GM23338 (cell line): ENCODE measurements at regions not wholly inside any gene's neighbourhood (a gene's known extent, or its start where the extent isn't known, plus 50 kb on each side); places are given as distances from the start of the nearest gene placed in this dataset.

Experiments
- CREB1 ChIP-seq: fragments of 250-450 bp; sonication (Bioruptor Pico); IDR thresholded peaks from 2 replicates; pipeline ENCODE4 v1.5.0; 2020; ENCODE audit warnings: low read depth, mild to moderate bottlenecking, moderate library complexity
- CTCF ChIP-seq, 2 experiments: fragments of 200-600 bp in 1 of 2; sonication (generic) in 1 of 2; conservative IDR thresholded peaks; 2 replicates each; pipeline versions ENCODE4 v1.5.1 to v1.6.1; 2016 to 2017; ENCODE audit warnings: antibody characterized with exemption in 2 of 2, low read depth in 2 of 2, mild to moderate bottlenecking in 2 of 2, moderate library complexity in 1 of 2
- JUNB ChIP-seq: IDR thresholded peaks from one replicate; pipeline ENCODE4 v1.6.1; 2016; ENCODE audit warnings: antibody characterized with exemption; ENCODE audit not compliant: unreplicated experiment
- REST ChIP-seq: IDR thresholded peaks from one replicate; pipeline ENCODE4 v1.6.1; 2018; ENCODE audit warnings: antibody characterized with exemption; ENCODE audit not compliant: unreplicated experiment
- ZNF462 ChIP-seq: fragments of 250-450 bp; sonication (Bioruptor Pico); IDR thresholded peaks from 2 replicates; pipeline ENCODE4 v1.5.0; 2020; ENCODE audit warnings: mild to moderate bottlenecking, moderate library complexity

- TF ChIP-seq ZNF462 (CRISPR knock-in tag): no peak
- TF ChIP-seq JUNB: no peak
- no peak for TF ChIP-seq REST
- TF ChIP-seq CREB1 (CRISPR knock-in tag): no peak
- no peak for TF ChIP-seq CTCF (conservative IDR thresholded peaks at IDR 0.05; ENCODE audit: low read depth in 2 of 2)
These were observed 500.4 kb upstream of the SULF2 start (continued) for GRCh38 chr20:48285656-48286055.
